SK-N-MC (cell line): ENCODE measurements at regions not wholly inside any gene's neighbourhood (a gene's known extent, or its start where the extent isn't known, plus 50 kb on each side); places are given as distances from the start of the nearest gene placed in this dataset.

Source experiments
- DNase-seq: peaks from one replicate; pipeline ENCODE4 v3.0.0-alpha.2; 2011; ENCODE audit warnings: low read depth, low spot score
- H3K27ac ChIP-seq: fragments of 200-600 bp; sonication (generic); 2 replicates; pipeline ENCODE4 v1.5.1; 2016; ENCODE audit warnings: mixed run types
- H3K36me3 ChIP-seq: fragments of 200-600 bp; sonication (generic); 2 replicates; pipeline ENCODE4 v1.6.1; 2017; ENCODE audit warnings: antibody characterized with exemption, low read length, mixed read lengths; ENCODE audit not compliant: insufficient read depth
- H3K4me3 ChIP-seq: fragments of 200-600 bp; sonication (generic); 2 replicates; pipeline ENCODE4 v1.5.1; 2016
- H3K9ac ChIP-seq: fragments of 200-600 bp; sonication (generic); 2 replicates; pipeline ENCODE4 v1.8.0; 2017; ENCODE audit warnings: mixed run types, mixed read lengths; ENCODE audit not compliant: insufficient read length
- H3K9me3 ChIP-seq: fragments of 200-600 bp; sonication (generic); 2 replicates; pipeline ENCODE4 v1.6.1; 2017; ENCODE audit warnings: low read depth, mild to moderate bottlenecking, antibody characterized with exemption, low read length, moderate library complexity, mixed read lengths
- EZH2 ChIP-seq: fragments of 200-600 bp; sonication (generic); IDR thresholded peaks from one replicate; pipeline ENCODE4 v1.6.1; 2017; ENCODE audit warnings: antibody characterized with exemption
- FOXP2 ChIP-seq: optimal IDR thresholded peaks from 2 replicates; pipeline ENCODE3; 2011; ENCODE audit warnings: mild to moderate bottlenecking, moderate library complexity; ENCODE audit not compliant: insufficient read depth; ENCODE audit errors: extremely low read length, control extremely low read depth
- POLR2AphosphoS5 ChIP-seq: IDR thresholded peaks from 2 replicates; pipeline ENCODE4 v1.6.1; 2012; ENCODE audit warnings: mild to moderate bottlenecking, low read depth, low read length, borderline replicate concordance

DNA sequence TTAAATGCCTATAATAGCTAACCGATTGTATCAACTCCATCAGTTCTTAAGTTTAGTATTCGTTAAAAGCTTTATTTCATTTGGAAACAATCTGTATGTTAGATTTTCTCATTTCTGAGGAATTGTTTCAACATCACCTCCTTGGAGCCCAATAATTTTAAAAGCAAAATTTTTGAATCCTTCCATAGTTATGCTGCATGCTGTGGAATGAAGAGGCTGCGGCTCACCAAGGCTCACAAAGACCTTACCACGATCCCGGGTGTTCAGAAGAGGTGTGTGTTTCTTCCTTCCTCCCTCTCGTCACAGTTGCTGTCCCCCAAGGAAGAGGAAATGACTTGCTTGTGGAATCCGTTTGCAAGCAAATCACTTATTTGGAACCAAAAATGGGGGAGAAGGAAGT lies 143.8 kb downstream of the FGF1 start:
- TF ChIP-seq POLR2AphosphoS5: no peak
- no peak for TF ChIP-seq EZH2
- no peak for TF ChIP-seq FOXP2
- Histone ChIP-seq H3K27ac (no peak overlapping the region), H3K9ac (no peak overlapping the region), H3K9me3 (no peaks in the 10 kb centered on the region), H3K4me3 (no peak overlapping the region), H3K36me3 (no peaks in the 10 kb centered on the region)
- no peak for DNase-seq

DNA sequence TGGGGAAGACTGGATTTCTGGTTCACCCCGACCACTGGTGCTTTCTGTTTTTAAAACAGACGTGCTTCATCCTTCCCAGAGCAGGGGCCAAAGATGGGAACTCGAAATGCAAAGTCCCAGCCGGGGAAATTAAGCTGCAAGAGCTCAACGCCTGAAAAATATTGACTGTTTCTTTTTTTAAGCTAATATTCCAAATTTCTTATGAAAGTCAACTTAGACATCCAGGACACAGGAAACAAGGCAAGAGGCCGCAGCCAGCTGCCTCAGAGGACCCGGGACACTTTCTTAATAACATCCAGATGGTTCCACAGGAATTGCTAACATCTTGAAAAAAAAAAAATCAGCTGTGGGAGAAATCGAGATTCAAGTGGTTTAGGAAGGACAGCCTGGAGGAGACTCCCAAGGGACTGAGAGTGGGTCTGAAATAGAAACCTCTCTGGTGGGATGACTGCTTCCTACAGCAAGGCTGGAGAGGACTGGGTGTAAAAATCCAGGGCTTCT lies 144.9 kb downstream of the FGF1 start:
- H3K4me3 ChIP-seq: peak overlapping the region; percentile 36
- TF ChIP-seq FOXP2 (no peak), POLR2AphosphoS5 (no peak), EZH2 (no peak)
- peak overlapping the region; percentile 42; the same call in 1 of the 2 replicates for H3K27ac ChIP-seq
- no peak overlapping the region for H3K9ac ChIP-seq
- no peaks in the 10 kb centered on the region for H3K9me3 ChIP-seq
- peak; percentile 63 for DNase-seq
- no peaks in the 10 kb centered on the region for H3K36me3 ChIP-seq

DNA sequence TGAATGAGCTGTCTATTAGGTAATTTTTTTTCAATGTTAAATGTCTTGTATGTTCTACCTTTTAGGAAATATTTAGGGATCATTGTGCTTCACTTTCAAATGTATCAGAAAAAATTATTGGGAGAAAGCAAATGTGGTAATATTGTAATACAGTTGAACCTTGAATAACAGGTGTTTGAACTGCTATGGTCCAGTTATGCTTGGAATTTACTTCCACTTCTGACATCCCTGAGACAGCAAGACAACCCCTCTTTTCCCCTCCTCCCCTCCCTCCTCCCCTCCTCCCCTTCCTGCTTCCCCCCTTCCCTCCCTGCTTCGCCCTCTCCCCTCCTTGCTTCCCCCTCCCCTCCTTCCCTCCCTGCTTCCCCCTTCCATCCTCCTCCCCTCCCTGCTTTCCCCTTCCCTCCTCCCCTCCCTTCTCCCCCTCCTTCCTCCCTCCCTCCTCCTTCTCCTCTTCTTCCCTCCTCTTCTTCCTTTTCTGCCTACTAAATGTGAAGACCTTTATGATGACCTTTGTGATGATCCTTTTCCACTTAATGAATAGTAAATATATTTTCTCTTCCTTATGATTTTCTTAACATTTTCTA lies 146.6 kb downstream of the FGF1 start:
- no peak for DNase-seq
- Histone ChIP-seq H3K9me3 (no peaks in the 10 kb centered on the region), H3K27ac (no peak overlapping the region), H3K9ac (no peak overlapping the region), H3K36me3 (no peaks in the 10 kb centered on the region), H3K4me3 (no peak overlapping the region)
- TF ChIP-seq EZH2 (no peak), POLR2AphosphoS5 (no peak), FOXP2 (no peak)

DNA sequence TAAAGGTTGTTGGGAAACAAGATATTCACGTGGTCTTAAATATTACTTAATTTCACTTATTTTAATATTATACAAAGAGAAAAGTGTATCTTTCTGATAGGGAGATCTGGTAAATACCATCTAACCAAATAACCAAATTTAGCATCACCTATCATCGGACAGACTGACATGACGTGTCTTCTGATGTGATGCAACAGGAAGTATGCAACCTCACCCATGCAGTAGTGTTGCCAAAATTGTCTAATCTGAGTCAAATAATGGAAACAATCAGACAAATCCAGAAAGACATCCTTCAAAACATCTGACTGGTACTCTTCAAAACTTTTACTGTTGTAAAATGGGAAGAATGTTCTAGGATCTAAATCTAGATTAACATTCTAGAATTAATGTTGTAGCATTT lies 148.0 kb downstream of the FGF1 start:
- no peak for DNase-seq

DNA sequence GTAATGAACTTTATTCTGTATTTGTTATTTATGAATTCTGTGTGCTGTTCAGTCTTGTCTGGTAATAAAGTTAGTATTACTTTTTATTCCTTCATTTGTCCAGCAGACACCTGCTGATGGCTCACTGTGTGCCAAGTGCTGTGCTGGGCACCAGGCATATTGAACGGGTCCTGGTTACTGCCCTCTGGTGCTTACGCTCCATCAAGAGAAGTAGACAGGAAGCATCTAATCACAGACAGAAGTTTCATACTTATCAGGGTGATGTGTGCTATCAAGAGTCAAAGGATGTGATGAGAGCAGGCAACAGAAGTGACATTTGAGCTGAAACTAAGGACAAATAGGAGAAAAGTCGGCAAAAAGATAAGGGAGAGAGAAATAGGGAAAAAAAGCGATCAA lies 153.1 kb downstream of the FGF1 start:
- TF ChIP-seq FOXP2 (no peak), POLR2AphosphoS5 (no peak), EZH2 (no peak)
- H3K9me3 ChIP-seq: no peaks in the 10 kb centered on the region
- no peak for DNase-seq
- H3K4me3 ChIP-seq: no peak overlapping the region
- no peaks in the 10 kb centered on the region for H3K36me3 ChIP-seq
- no peak overlapping the region for H3K9ac ChIP-seq
- H3K27ac ChIP-seq: no peak overlapping the region

More for the DNA sequence above, 148.0 kb downstream of the FGF1 start:
- H3K36me3 ChIP-seq: no peaks in the 10 kb centered on the region
- no peak for TF ChIP-seq FOXP2
- no peak for TF ChIP-seq POLR2AphosphoS5
- no peak for TF ChIP-seq EZH2
- no peak overlapping the region for H3K4me3 ChIP-seq
- no peak overlapping the region for H3K9ac ChIP-seq
- H3K9me3 ChIP-seq: no peaks in the 10 kb centered on the region
- H3K27ac ChIP-seq: no peak overlapping the region

GRCh38 chr5:142531977-142532780 lies 153.7 kb downstream of the FGF1 start:
- Histone ChIP-seq H3K27ac (no peak overlapping the region), H3K9ac (no peak overlapping the region), H3K36me3 (no peaks in the 10 kb centered on the region), H3K4me3 (no peak overlapping the region), H3K9me3 (no peaks in the 10 kb centered on the region)
- TF ChIP-seq FOXP2 (no peak), EZH2 (no peak), POLR2AphosphoS5 (no peak)
- DNase-seq: no peak

- TF ChIP-seq EZH2: no peak
- TF ChIP-seq POLR2AphosphoS5: no peak
- no peak for TF ChIP-seq FOXP2
- Histone ChIP-seq H3K36me3 (no peaks in the 10 kb centered on the region), H3K9ac (no peak overlapping the region), H3K4me3 (no peak overlapping the region), H3K27ac (no peak overlapping the region), H3K9me3 (no peaks in the 10 kb centered on the region)
- no peak for DNase-seq
Observed at GRCh38 chr5:142530904-142531303, 155.0 kb downstream of the FGF1 start.

GRCh38 chr5:142529626-142530278 lies 156.1 kb downstream of the FGF1 start:
- Histone ChIP-seq H3K27ac (no peak overlapping the region), H3K36me3 (no peaks in the 10 kb centered on the region), H3K4me3 (no peak overlapping the region), H3K9ac (no peak overlapping the region), H3K9me3 (no peaks in the 10 kb centered on the region)
- DNase-seq: no peak
- TF ChIP-seq POLR2AphosphoS5: no peak
